ACHN (cell line): ENCODE measurements at regions not wholly inside any gene's neighbourhood (a gene's known extent, or its start where the extent isn't known, plus 50 kb on each side); places are given as distances from the start of the nearest gene placed in this dataset.
"Not testable (repeated sequence)": the region's sequence is repeated elsewhere in the genome, so short reads cannot be mapped to it uniquely, and the experiment has no call there.

Experiments
- DNase-seq: peaks from one replicate; pipeline ENCODE4 v3.0.0-alpha.2; 2015
- in situ Hi-C: cut with HindIII; loops from 2 replicates; pipeline ENCODE4 v1.10.0; 2017; ENCODE audit warnings: low sequenced_read_pairs, low pct_ligation_motif_present, low pct_unique_long_range_greater_than_20kb

DNA sequence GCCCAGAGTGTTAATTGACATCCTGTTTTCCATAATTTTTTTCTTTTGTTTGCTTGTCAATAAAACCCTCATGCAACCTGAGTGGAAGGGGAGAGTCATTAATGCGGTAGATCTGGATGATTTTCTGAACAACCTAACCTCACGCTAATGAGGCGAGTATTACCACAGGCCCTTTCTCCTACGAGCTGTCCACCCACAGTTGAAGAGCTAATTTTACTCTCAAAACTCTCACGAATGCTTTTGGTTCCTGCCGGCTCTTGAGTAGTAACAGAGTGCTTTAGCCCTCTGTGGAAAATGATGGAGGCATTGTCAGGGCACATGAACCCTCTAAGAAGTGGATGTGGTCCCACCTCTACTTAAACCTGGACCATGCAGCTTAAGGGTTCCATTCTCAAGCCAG, 491.3 kb upstream of the RBFOX1 start:
- DNase-seq, result no peak
- in situ Hi-C loops, result no loop called here

DNA sequence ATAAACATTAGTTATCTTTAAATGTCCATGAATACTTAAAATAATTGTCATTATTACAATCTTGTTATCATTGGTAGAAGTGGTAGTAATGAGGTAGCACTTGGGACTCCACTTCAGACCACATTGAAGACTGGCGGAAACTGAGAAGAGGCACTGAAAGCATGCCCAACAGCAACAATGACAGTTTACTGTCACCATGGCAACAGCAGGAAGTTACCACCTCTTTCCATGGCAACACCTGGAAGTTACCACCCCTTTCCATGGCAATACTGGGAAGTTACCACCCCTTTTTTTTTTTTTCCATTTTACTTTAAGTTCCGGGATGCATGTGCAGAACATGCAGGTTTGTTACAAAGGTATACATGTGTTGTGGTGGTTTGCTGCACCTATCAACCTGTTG, 494.9 kb upstream of the RBFOX1 start:
- in situ Hi-C loops, result no loop called here
- peak; percentile 30 for DNase-seq

DNA sequence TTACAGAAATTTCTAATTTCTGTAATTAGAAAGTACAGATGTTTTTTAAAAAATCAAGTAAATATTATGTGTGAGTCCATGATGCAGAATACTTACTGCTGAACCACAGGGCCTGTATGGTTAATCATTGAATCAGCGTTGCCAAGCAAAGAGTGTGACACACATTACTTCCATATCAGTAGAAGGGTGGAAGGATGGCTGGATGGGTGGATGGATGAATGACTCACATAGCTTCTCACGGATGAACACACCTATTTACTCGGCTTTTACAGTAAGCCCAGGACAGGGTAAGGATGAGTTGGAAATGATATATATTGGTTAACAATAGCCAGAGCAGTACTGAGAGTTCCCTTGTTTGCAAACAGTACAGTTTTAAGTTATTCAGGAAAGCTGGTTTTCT, 495.9 kb upstream of the RBFOX1 start:
- DNase-seq, result peak; percentile 99
- in situ Hi-C loops, result no loop called here

DNA sequence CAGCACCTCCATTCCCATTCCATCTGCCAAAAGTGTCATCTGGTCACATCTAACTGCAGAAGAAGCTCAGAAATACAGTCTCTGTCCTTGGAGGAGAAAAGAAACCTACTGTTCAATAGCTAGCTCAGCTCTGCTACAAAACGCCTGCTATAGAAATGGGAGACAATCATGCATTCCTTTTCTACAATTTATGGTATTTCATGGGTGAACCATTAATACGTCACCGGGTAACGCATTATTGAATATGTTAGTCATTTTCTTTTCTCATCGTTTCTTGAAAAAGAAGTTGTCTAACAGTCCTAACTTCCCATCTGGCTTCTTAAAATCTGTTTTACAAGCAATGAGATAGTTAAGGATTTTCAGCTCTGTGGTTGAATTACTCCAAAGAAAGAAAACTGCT, 496.7 kb upstream of the RBFOX1 start:
- in situ Hi-C loops, result no loop called here
- DNase-seq, result peak; percentile 93

DNA sequence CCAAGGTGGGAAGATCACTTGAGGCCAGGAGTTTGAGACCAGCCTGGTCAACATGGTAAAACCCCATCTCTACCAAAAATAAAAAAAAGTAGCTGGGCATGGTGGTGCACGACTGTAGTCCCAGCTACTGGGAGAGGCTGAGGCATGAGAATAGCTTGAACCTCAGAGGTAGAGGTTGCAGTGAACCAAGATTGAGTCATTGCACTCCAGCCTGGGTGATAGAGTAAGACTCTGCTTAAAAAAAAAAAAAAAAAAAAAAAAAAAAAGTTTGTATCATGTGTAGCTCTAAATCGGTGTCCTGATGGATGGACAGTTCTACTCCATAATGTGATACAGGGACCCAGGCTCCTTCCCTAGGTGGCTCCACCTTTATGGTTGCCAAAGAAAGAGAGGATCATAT, 497.1 kb upstream of the RBFOX1 start:
- in situ Hi-C loops, result no loop called here
- DNase-seq, result peak; percentile 52

DNA sequence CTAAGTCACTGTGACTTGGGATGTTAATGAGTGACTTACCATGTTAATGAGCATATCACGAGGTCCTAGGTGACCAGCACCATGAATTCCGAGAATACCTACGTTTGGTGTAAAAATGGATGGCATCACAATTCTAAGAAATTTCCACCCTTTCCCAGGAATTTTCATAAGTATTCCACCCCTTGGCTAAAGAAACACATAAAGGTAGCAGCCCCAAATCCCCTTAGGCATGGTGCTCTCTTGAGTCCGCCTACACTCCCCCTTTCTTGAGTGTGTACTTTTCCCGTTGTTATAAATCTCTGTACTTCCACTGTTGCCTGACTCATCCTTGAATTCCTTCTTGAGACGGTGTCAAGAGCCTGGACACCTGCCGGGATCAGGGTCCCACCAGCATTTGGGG, 504.0 kb upstream of the RBFOX1 start:
- no peak for DNase-seq
- in situ Hi-C loops, result no loop called here

DNA sequence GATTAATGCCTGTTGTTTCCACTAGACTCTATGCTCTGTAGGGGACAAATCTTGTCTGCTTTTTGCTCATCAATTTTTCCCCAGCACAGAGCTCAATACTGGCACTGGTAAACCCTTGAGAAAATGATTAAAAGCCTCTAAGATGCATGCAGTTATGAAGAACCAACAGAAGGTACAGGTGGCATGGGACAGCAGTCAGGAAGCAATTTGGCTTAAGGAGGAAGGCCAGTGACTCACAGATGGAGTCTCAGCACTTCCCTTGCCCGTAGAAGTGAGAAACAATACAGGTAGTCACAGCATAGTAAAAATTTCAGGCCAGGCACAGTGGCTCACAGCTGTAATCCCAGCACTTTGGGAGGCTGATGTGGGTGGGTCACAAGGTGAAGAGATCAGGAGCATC, 504.7 kb upstream of the RBFOX1 start:
- DNase-seq, result no peak
- in situ Hi-C loops, result no loop called here

DNA sequence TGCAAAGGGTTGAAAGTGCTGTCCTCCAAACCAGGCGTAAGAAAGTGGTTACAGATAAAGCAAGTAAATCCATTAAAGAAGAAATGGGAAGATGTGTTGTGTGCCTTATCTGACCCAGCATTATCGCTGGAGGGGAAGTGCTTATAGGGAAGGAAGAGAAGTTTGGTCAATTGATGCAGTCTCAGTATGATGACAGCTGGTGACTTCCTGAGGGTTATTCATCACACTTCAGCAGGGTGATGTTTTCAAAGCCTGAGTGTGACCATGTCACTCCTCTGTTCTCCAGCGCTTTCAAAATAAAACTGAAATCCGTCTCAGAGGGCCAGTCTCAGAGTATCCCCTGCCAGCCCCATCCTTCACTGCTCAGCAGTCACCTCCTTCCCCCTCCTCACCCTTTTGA, 505.4 kb upstream of the RBFOX1 start:
- no peak for DNase-seq
- in situ Hi-C loops, result no loop called here

DNA sequence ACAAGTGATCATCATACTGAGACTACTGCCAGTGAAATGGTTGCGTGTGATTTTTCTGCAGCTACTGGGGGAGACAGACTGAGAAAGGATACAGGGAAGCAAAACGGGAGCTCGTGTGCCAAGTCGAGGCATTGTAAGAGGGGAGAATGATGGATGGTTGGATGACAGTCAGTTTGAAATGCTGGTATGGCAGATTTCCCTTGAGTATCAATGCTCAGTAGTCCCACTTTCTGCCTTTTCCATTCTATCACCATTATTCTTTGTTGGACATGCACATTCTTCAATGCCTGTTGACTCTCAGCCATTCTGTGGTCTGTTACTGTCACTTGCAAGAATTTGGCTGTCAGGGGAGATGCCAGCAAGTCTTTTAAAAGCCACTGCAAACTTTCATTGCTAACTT, 510.6 kb upstream of the RBFOX1 start:
- DNase-seq, result no peak
- in situ Hi-C loops, result no loop called here

DNA sequence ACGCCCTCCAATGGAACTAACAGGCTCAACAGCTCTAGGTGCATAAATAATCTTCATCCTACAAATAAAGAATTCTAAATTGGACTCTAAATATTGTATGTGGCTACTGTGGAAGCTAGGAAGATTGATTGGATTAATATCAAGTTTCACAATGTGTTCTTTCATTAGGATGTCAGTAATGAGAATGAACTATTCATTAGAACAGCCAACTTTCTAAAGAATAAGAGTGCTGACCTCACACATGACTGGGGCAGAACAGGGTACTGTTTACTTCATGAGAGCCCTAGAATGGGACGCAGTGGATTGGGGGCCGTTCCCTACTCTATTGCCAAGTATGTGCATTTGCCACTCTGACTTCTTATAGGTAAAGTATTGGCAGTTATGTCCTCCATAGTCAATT, 528.2 kb upstream of the RBFOX1 start:
- in situ Hi-C loops, result no loop called here
- no peak for DNase-seq

DNA sequence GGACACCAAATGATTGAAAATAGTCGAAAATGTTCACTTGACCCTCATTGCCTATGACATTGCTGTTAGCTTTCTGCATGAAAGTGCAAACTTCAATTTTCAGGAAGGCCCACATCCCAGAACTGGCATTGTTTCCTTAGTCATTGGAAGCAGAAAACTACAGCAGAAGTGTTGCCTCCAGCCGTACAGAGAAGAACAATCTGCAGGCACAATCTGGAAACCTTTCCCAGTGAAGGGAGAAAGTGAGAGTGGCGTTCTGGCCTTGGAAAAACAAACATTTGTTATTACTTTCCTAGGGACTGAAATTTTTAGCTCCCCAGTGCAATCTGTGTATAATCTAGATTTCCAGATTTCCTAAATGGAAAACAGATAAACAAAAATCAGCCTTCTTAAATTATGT, 529.5 kb upstream of the RBFOX1 start:
- in situ Hi-C loops, result no loop called here
- DNase-seq, result no peak

DNA sequence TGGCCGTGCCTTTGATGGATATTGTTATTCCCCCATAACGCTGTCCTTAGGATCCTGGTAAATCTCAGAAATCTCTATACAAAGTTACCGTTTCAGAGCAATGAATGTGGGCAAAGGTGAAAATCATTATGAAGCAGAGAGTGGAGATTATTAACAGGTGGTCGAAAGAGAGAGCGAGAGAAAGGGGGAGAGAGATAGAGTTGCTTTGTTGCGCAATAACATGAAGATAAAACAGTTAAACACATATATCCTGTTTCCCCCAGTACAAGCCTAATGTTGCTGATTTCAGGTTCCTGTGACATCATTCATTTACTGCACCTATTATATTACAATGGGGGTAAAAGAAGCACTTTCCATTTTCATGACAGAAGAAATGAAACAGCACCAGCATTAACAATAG, 535.4 kb upstream of the RBFOX1 start:
- in situ Hi-C loops, result no loop called here
- no peak for DNase-seq

DNA sequence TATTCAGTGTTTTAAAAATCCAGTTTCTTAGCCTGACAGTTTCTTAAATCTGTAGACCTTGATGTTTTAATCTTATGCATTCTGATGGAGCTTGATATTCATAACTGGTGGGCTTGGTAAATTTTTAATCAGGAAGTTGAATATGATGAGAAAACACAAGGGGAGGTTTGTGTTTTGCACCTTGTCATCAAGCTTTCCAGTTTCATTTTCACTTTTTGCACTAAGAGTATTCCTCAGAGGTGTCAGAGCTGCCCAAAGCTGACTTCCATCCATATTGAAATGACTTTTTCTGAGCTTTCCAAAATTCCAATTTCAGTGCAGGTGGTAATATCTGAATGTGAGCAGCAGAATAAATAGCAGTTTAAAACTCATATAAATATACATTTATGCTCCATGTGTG, 555.0 kb upstream of the RBFOX1 start:
- in situ Hi-C loops, result no loop called here
- DNase-seq, result peak; percentile 37

DNA sequence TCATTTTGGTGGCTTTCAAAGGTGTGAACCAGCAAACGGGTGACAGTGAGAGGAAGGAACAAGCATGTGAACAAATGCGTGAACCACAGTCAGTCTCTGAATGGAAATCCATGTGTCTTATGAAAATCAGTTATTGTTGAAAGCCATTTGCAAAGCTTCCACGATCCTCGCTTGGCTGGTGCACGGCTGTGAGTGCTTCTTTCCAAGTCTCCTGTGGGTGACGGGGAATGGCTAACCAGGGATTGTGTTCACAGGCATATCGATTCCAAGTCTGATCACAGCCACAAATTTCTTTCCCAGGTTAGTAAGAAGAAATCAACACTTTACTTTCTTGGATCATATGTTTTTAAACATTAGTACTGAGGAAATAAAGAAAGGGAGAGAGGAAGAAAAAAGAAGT, 556.9 kb upstream of the RBFOX1 start:
- DNase-seq, result no peak
- in situ Hi-C loops, result no loop called here

DNA sequence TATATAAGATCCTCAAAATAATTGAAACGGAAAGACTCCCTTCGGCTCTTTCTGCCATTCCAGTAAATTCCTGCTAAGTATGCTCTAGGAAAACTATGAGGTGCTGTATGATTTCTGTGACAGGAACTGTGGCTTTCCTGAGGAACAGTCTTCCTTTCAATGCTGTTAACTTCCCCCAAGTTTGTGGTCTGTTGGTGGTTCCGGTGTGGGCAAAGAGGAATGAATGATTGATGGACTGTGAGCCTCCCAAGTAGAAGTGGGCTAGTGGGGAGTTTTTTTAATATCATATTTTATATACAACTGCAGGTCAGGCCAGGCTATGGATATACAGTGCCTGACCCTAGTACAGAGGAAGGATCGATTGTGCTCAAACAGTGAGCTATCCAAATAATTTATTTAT, 560.7 kb upstream of the RBFOX1 start:
- in situ Hi-C loops, result no loop called here
- no peak for DNase-seq

DNA sequence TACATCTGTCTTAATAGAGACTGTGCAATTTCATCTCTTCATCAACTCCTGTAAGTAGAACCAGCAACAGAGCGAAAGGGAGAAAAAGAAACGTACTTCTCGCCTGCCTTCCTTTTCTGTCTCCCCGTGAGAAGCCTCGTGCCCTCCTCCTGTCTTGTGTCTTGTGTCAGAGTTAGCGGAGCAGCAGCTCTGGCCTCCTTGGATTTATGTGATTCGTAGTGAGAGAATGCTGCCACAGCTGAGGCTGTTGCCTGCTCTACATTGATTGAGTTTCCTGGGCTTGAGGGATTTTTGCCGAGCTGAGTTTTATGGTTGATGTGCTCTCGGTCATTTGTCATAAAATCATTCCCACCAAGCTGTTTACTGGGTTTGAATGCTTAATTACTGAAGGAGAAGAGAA, 579.1 kb upstream of the RBFOX1 start:
- in situ Hi-C loops, result no loop called here
- DNase-seq, result no peak

DNA sequence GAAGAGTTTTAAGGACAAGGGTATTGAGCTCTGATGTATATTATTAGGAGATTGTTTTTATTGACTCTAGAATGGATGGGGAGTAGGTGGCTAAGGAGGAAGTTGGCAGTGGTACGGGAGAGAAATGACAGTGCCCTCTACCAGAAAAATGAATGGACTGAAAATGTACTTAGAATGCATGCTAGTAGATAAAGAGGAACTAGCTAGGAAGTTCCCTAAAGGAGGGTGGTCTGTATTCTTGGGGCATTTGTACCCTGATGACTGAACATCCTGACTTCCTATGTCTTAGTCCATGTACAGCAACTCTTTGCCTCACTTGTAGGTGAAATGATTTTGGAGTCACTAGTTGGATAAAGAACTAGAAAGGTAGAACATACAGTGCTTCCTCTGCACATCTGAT, 581.5 kb upstream of the RBFOX1 start:
- in situ Hi-C loops, result no loop called here

DNA sequence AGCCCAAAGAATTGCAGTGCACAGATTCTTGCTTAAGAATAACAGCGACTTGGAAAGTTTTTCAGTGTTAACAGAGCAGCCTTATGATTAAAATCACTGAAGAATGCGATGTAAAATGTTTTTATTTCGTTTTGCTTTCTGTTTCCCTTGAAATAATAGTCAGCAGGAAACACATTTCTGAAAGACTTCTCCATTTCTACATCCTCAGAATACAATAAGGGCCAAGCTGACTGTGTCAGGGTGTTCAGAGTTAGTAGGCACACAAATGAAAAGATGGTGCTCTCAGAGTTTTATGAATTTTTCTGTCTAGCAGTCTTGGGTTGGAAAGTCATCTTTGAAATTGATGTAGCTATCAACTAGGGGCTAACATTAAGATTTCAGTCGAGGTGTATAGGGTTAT, 582.9 kb upstream of the RBFOX1 start:
- DNase-seq, result no peak
- in situ Hi-C loops, result no loop called here

More for the DNA sequence above, 581.5 kb upstream of the RBFOX1 start:
- no peak for DNase-seq

DNA sequence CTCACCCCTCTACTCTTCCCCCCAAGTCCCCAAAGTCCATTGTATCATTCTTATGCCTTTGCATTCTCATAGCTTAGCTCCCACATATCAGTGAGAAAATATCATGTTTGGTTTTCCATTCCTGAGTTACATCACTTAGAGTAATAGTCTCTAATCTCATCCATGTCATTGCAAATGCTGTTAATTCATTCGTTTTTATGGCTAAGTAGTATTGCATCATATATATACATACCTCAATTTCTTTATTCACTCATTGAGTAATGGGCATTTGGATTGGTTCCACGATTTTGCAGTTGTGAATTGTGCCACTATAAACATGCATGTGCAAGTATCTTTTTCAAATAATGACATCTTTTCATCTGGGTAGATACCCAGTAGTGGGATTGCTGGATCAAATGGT, 596.3 kb upstream of the RBFOX1 start:
- DNase-seq, in situ Hi-C loops: not testable (repeated sequence)

DNA sequence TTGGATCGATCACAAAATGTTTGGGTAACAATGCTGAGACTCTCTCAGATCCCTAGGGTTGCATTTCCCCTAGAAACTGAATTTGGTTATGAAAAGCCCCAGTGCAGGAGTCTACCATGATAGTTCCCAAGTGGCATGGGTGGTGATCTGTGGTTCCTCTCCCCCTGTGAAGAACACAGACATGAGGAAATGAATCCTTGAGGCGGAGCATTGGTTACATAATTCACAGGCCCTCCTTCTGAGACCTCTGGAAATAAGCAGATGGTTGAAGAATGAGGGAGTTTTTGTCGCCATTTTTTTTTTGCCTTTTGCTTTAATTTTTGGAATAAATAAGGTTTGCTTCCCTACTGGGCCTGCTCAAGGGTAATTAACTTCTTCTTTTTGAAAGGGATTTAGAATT, 597.0 kb upstream of the RBFOX1 start:
- no peak for DNase-seq
- in situ Hi-C loops, result no loop called here

DNA sequence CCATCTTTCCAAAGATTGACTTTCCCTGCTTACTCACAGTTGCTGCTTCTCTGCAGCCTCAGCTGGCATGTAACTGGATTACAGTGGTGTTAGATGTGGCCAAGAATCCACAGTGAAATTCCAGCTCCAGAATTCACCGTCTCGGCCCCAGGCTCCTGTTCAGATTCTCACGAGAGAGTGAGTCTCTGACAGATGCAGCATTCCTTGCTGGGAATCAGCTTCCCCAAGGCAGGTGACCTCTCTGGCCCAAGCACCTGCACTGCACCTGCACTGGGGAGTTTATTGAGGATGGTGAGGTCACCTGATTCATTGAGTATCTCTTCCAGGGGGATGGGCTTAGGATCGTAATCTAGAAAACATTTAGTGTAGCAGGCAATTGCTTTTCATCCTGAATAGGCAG, 600.5 kb upstream of the RBFOX1 start:
- in situ Hi-C loops, result no loop called here
- no peak for DNase-seq

DNA sequence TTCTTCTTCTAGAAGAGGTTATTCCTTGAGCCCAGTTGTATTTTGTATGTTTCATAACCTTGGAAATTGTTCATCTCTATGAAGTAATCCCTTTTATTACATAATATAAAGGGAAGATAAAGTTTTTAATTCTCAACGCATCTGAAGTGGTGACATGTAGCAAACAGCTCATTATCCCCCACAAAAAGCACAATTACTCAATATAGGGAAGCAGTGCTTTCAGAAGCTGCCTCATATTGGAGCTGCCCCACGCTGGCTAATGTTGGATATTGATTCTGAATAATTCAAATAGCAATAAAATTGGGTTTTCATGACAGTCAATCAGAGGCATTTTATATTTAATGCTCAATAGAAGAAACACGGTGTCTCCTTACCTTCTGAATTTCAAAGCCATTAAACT, 604.3 kb upstream of the RBFOX1 start:
- in situ Hi-C loops, result no loop called here

More for the DNA sequence above, 604.3 kb upstream of the RBFOX1 start:
- DNase-seq, result no peak
